ENCODE measurements at regions not wholly inside any gene's neighbourhood (a gene's known extent, or its start where the extent isn't known, plus 50 kb on each side); places are given as distances from the start of the nearest gene placed in this dataset.

DNA sequence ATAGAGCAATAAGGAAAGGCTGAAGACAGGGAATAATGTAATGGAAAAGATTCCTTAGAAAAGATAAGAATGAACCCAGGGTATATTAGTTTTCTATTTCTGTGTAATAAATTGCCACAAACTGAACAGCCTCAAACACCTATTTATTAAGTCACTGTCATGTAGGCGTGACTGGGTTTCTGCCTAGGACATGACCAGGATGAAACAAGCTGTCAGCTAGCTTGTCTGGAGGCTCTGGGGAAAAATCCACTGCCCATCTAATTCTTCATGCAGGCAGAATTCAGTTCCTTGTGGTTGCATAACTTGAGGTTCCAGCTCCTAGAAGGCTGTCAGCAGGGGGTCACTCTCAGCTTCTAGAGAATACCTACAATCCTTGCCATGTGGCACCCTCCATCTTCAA is 277.7 kb downstream of the TMA16 start:
- DNase-seq, result no peak

DNA sequence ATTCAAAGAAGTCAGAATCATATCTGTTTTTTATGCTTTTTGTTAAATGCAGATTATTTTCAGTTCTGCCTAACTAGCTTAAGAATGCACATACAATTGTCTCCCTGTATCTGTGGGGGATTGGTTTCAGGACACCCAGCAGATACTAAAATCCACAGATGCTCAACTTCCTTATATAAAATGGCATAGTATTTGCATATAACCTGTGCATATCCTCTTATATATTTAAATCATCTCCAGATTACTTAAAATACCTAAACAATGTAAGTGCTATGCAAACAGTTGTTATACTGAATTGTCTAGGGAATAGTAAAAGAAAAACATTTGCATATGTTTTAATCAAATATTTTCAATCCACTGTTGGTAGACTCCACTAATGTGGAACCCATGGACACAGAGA is 279.4 kb downstream of the TMA16 start:
- no peak for DNase-seq

DNA sequence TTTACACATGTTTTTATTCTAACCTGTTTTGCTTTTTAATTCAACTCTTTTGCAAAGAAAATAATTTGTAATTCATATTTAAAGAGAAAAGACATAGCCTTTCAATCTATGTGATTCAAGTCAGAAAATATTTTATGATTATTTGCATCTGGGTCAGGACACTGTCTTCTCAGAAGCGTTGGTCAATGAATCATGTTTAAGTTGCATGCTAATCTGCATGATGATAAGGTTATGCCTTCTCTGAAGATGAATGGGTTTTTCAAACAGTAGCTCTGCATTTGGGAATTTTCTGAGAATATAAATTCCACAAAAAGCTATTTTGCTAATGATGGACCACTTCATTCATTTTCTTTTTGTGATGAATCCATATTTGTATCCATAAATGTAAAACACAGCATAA is 282.5 kb downstream of the TMA16 start:
- no peak for DNase-seq

DNA sequence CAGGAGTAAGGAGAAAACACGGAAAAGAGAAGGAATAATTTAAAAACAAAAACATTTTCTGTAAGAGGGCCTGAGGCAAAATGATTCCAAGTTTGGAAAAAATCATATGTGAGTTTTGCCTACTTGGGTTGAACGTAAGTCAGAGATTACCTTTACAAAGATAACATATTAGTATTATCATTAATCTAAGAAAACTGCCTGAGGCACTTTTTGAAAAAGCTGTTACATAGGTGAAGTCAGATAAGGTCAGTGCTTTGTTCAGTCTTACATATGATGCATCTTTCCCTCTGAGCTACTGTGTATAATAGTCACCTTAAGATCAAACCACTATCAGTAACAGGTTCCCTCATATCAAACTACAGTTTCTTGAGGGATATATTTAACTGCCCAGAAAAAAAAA is 287.2 kb downstream of the TMA16 start:
- no peak for DNase-seq

DNA sequence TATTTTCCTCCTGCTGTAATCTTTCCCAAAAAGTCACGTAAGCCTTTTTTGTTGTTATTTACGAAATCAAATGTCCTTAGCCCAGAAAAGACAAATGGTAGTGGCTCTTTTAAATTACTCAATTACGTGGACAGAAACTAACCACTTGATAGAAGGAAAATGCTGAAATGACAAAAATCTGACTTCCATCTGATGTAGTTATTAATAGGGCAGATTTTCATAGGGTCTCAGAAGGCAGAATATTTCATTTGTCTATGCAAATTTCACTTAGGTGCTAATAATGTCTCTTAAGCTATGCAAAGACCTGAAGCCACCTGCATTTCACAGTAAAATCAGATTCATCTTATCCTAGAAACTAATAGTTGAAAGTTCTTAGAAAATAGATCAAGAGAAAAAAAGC is 295.7 kb downstream of the TMA16 start:
- no peak for DNase-seq

DNA sequence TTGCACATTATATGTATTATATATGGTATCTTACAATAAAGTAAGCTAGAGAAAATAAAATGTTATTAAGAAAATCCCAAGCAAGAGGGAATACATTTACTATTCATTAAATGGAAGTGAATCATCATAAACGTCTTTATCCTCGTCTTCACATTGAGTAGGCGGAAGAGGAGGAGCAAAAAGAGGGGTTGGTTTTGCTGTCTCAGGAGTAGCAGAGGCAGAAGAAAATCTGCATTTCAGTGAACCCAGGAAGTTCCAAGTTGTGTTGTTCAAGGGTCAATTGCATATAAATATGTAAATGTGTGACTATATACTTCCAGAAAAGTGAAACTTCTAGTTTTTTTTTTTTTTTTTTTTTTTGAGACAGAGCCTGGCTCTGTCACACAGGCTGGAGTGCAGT is 301.4 kb downstream of the TMA16 start:
- no peak for DNase-seq

DNA sequence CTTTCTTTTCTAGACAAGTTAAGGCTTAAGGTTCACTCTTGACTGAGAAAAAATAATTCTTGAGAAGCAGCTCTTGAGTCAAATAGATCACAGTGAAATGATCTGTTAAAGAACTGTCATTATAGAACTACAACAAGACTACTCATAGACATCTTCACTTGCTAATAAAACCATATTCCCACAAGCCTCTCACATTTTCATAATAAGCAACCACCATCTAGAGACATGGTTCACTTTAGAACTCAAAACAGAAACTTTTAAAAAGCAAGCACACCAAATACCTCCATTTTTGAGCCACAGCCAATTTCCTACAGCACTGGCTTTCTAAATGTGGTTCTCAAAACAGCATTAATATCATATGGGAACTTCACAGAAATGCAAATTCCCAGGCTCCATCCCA is 309.5 kb downstream of the TMA16 start:
- peak in 1 of 5 experiments; percentile 1 for DNase-seq

DNA sequence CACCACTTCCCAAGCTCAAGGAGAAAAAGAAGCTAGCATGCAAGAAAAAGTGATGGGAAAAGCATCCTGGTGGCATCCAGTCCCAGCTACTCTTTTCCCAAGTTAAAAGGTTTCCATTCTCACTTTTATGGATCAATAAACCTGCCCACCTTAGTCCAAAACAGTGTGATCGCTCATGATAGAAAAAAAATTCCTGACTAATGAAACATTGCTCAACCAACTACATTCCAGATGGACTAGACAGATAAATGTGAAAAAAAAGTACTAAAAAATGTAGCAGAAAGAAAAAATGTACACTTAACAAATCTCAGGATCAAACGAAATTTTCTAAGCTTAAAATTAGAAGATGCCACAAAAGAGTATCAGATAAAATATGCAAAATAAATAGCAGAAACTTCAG is 312.2 kb downstream of the TMA16 start:
- no peak for DNase-seq

DNA sequence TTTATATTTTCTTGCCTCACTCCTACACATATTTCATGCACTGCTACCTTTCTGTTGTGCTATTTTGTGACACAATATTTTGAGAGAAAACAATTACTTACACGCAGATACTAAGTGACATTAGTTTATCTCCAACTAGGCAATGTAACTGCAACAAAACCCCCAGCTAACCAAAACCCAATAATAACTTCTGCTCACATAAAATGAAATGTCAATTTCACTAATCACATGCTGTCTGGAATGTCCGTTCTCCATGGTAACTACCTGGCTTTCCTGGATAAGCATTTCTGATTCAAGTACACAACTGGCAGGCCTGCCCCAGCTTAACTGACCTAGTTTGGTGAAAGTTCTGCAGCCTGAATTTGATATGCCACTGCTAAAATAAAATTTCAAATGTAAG is 313.5 kb downstream of the TMA16 start:
- no peak for DNase-seq

DNA sequence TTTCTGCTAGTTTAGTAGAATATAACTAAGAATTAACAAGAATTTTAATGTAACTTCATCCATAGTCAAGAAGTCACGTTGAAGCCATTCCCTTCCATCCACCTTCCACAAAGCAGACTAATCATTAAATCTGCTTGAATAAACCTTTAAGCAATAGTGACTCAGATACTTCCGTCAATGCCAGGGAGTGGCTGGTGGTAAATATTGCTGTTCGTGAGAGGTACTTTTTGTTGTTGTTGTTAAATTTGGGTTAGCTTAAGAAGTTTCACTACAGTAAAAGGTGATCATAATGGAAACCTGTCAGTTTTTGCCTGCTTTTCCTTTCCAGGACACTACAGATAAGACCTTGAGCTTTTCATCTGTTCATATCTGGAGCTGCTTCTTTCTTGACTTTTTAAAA is 316.3 kb downstream of the TMA16 start:
- no peak for DNase-seq

DNA sequence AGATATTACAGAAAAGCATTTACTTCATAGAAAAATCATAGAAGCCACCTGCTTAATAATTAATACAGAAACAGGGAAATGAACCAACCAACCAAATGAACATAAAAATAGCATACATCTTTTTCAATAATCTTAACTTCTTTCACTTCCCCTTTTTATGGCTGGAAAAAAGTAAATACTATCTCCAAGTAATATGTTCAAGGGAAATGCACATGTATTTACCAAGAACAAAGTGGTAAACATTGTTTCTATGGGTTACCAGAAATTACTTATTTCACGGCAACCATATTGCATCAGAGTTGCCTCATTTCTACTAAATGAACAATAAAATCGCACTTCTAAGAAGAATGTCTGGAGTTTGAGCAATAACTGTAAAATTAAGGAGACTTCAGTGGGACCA is 321.3 kb downstream of the TMA16 start:
- no peak for DNase-seq

DNA sequence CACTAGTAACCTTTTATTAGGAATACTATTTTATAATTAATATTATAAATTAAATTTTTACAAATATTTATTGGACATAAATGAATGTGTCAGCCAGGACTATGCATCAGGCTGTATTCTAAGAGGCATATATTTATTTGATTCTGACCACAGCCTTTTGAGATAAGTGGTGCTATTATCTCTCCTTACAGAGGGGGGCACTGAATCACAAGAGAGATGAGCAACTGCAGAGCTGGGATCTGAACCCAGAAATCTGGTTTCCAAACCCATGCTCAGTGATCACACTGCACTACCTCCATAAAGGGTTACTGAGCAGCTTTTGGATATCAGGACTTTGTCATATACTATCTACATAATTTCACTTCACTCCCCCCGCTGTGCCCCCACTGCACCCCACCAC is 322.0 kb downstream of the TMA16 start:
- peak in 1 of 5 experiments; percentile 3 for DNase-seq

DNA sequence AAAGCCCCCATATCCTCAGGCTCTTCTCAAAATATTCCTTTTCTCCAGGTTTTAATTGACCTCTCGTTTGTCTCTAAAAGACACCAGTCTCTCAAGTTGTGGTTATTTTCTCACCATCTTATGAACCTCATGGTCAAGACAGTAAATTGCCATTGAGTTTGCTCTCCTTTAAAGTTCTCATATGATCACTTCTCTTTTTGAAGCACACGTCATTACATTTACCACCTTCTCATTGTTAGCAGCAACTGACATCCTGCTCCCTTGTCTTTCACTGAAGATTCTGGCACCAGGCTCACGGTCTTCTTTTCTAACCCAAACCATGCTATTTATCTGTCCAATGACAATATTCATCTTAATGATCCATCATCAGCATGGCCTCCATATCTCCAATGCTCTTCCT is 324.2 kb downstream of the TMA16 start:
- DNase-seq, result no peak

DNA sequence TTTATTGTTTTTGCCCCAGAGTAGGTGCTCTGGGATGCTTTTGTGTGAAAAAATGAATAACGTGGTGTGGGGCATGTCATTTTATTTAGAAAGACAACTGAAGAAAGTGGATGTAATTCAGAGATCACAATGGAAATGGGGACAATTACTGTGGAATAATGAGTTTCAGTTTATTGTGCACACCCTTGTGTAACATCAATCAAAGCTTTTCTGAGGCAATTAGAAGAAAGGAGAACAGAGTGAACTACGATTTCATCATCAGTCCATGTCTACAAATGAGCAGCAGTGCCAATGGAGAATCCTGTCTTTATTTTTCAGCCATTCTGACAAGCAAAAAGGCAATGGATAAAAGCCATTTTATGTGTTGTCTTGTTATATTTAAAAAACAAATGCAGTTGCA is 339.2 kb downstream of the TMA16 start:
- DNase-seq, result no peak

DNA sequence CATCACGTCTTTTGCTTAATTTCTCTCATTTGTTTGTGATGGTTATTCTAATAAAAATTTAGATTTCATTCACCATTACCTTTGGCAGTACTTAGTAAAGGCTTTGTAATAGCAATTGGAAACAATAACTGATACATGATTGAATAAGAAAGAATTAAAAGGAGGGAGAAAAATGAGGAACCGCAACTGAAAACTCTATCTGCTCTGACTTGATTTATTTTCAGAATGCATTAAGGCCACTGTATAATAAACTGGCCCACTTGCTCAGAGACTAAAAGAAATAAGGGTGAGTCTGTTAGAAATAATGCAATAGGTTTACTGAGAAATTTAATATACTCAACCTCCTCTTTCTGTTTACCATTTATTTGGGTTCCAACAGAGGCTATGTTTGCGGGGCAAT is 351.5 kb downstream of the TMA16 start:
- no peak for DNase-seq

DNA sequence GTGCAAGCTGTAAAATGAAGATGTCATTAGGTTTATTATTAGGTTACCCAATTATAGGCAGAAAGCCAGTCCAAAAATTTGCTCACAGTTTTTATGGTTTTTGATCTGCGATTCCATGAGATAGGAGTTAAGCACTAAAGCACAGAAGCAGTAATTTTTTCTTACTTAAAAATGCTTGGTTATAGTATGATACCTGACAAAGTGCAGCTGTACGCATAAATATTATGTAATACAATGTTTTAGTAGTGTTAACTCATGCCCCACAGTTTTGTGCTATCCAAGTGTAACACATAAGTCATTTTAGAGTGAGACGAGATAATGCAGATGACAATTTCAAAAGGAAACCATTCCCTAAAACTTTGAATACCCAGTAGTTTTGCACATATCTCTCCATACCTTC is 357.8 kb downstream of the TMA16 start:
- DNase-seq, result no peak

DNA sequence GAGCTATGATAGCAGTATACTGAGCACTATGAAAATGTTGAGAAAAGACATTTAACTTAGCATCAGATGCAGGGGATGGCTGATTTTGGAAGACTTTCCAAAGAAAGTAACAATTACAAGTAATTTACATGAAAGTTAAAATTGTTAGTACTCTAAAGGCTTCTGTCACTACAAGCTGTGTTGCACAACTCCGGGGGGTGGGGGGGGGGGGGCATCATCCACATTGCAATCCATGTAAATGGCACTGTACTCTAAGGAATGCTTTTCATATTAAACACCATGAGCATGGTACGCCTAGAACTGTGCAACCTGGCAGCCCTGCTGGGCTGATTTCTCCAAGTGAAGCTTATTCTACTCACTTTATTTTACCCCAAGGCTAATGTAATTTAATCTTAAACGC is 363.4 kb downstream of the TMA16 start:
- DNase-seq, result no peak

DNA sequence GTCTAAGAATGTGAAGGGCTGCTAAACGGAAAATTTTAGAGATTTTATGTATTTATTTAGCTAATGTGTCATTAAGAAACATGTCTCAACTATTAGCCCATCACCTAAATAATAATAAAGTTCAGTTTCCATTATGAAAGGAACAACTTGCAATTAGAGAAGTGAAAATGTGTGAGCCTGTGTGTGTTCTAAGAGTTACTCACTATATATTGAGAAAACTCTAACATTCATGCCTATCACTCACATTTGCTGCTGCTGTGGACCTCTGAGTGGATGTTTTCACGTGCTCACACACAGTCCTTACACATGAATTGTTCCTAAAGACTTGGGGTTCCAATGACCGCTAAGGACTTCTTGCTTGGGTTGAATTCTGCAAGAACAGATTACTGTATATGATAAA is 364.0 kb downstream of the TMA16 start:
- no peak for DNase-seq

DNA sequence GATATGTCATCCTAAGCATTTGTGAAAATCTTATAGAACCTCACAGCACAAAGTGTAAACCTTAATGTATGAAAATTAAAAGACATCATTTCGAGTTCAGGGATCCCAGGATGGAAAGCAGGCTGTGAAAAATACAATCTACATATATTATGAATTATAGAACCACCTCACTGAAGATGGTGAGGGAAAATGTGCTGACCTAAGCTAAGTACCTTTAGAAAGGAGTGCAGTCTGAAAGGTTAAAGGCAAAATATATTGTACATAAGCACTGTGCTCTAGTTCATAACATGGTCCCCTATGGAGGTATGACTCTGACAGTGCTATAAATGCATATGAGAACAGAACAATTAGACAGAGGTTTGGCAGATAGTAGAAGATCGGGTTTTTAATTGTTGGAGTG is 368.6 kb downstream of the TMA16 start:
- DNase-seq, result no peak

DNA sequence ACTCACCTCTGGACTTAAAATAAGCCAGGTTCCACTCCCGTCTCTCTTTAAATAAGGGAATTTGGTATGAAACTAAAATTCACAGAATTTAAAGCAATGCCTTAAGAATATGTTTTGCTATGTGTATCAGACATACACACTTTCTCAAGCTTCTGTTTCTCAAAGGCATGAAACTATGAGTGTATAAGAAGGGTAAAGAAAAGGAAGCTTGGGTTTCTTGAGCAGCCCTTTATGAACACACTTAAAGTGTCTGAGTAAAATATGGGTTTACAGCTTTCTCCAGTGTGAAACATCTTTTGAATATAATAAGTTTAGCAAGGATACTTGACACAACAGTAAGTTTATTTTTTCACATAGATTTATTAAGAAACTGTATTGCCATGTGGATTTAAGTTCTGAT is 370.5 kb downstream of the TMA16 start:
- DNase-seq, result no peak

DNA sequence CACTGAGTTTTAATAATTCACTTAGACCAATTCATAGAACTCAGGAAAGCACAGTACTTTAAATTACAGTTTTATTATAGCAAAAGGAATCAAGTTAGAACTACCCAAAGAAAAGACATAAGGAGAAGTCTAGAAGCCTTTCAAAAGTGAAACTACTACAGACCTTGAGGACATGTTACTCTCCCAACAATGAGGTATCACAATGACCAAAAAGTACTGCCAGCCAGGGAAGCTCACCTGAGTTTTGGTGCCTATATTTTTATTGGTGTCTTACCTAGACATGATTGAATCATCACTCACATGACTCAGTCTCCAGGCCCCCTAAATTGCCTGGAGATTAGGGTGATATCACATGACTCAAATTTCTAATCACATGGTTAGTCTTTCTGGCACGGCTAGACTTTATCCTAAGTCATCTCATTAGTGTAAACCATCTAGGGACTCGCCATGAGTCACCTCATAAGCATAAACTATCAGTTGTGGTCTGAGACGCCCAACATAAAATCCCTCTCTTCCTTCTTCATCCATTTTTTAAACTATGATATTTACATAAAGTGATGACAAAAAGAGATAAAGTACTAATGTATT is 372.3 kb downstream of the TMA16 start:
- DNase-seq, result peak in 1 of 5 experiments; percentile 5

DNA sequence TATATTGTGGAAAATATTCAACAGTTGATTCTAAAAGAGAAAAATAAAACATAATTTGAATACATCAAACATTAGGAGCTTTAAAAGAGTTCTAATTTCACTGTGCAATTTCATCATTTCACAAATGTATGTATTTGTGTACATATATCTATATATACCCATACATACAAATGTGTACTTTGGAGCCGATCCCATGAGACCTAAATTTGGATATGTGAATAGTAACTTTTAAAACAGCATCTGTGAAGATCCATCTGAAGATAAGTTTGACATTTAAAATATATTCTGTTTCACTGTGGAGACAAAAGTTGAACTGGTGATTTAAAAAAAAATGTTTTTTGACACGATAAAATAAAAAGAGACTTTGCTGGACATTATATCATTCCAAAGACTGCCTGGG is 374.0 kb downstream of the TMA16 start:
- DNase-seq, result no peak

DNA sequence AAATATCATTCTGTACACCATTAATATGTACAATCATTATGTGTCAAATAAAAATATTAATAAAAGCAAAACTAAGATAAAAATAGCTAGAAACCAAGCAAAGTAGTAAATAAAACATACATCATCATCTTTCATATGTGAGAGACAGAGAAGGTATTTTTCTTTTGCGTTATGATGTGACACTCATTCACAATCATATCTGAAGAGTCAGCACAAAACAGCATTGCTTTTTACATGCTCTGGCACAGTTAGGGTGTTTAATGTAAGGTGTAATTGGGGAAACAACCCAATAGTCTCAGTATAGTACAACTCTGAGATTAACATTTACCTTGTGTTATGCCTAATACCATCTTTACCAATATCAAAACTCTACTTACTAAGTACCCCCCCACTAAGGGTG is 376.6 kb downstream of the TMA16 start:
- DNase-seq, result no peak

DNA sequence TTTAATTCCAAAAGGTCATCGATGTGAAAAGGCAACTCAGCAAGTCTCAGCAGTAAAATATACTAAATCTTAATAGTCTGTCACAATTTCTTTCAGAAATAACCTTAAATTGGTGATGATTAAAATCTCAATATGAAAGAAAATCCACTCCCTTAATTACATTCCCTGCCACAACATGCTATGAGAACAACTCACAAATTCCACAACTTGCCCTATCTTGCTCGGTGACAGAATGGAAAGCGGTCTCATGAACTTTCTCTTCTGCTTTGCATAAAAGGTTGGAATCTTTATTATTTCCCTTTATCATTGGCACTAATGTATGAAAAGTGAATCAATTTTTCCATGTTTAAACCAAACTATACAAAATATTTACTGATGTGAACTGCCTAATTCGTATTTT is 380.8 kb downstream of the TMA16 start:
- DNase-seq, result no peak

DNA sequence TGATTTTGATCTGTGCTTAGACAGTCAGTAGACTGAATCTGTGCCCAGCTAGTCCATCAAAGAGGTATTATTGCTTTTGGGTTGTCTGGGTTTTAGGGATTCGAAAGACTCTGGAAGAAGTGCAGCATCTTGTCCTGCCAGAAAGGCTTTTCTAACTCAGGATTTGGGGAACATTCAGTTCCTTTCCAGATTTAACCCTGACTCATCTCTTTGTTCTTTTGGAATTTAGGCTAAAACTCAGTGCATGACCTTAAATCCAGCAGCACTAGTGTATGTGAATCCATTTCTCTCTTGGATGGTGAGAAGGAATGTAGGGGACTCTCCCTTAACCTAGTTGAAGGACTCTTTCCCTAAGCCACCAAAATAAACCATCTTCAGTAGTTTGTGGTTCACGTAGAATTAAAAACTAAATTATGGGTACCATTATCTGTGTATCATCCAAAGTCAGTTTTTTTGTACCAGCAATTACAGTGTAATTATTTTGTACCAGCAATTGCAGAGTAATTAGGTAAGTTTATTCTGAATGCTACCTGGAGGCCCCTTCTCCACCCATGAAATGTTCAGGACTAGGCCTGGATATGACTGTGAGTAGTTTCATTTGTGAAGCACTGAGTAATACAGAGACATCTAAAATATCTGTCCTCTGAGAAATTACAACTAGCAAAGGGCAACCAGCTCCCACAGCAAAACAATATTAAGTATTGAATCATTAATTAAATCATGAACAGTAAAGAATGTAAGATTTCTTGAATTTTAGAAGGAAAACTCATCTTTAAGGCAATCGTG is 384.0 kb downstream of the TMA16 start:
- no peak for DNase-seq

Measured in T-helper 2 cell (primary cell).